NOMO-1 treated with dmso at 0.1 percent for 144 hours (cell line): ENCODE measurements at regions not wholly inside any gene's neighbourhood (a gene's known extent, or its start where the extent isn't known, plus 50 kb on each side); places are given as distances from the start of the nearest gene placed in this dataset.
A peak's percentile ranks its signal among the peaks of the same experiment; 100 is the strongest.
"Not testable (repeated sequence)": the region's sequence is repeated elsewhere in the genome, so short reads cannot be mapped to it uniquely, and the experiment has no call there.

Experiments used
- DNase-seq: peaks from one replicate; lab custom pipeline; 2025; ENCODE audit not compliant: unreplicated experiment; lab: John Stamatoyannopoulos, UW

- DNase-seq = peak; percentile 80
These were observed 113.5 kb upstream of the IGLL5 start for GRCh38 chr22:22773979-22774604.

GRCh38 chr22:22774762-22775161, 112.9 kb upstream of the IGLL5 start:
- not testable (repeated sequence) for DNase-seq

- DNase-seq = no peak
These were observed 111.5 kb upstream of the IGLL5 start for GRCh38 chr22:22776121-22776520.

- DNase-seq = no peak
These were observed 108.4 kb upstream of the IGLL5 start for GRCh38 chr22:22779213-22779612.

- no peak for DNase-seq
These were observed 104.0 kb upstream of the IGLL5 start for GRCh38 chr22:22783575-22783974.

- no peak for DNase-seq
These were observed 103.2 kb upstream of the IGLL5 start for GRCh38 chr22:22784249-22785039.

GRCh38 chr22:22785316-22786065, 102.1 kb upstream of the IGLL5 start:
- no peak for DNase-seq

GRCh38 chr22:22786301-22787115, 101.1 kb upstream of the IGLL5 start:
- no peak for DNase-seq

GRCh38 chr22:22787151-22787550, 100.5 kb upstream of the IGLL5 start:
- DNase-seq = no peak

- DNase-seq = peak; percentile 9
These were observed 99.7 kb upstream of the IGLL5 start for GRCh38 chr22:22787786-22788459.

GRCh38 chr22:22788460-22789037, 99.1 kb upstream of the IGLL5 start:
- no peak for DNase-seq

- no peak for DNase-seq
These were observed 98.2 kb upstream of the IGLL5 start for GRCh38 chr22:22789233-22789921.

- no peak for DNase-seq
These were observed 97.4 kb upstream of the IGLL5 start for GRCh38 chr22:22789922-22790845.

GRCh38 chr22:22791438-22792181, 96.0 kb upstream of the IGLL5 start:
- DNase-seq = no peak

GRCh38 chr22:22792205-22792786, 95.3 kb upstream of the IGLL5 start:
- DNase-seq = not testable (repeated sequence)

- not testable (repeated sequence) for DNase-seq
These were observed 92.0 kb upstream of the IGLL5 start for GRCh38 chr22:22795639-22796038.

- no peak for DNase-seq
These were observed 90.9 kb upstream of the IGLL5 start for GRCh38 chr22:22796724-22797123.
